GM06990 (cell line): ENCODE measurements at regions not wholly inside any gene's neighbourhood (a gene's known extent, or its start where the extent isn't known, plus 50 kb on each side); places are given as distances from the start of the nearest gene placed in this dataset.

ENCODE experiments used
- DNase-seq: peaks from one replicate; pipeline ENCODE4 v3.0.0-alpha.2; 2011; ENCODE audit not compliant: insufficient read length; ENCODE audit errors: extremely low read depth
- H3K27me3 ChIP-seq: replicated peaks from 2 replicates; pipeline ENCODE4 v1.6.0; 2011; ENCODE audit warnings: low read length; ENCODE audit not compliant: control insufficient read depth, insufficient read depth
- H3K36me3 ChIP-seq: 2 replicates; pipeline ENCODE4 v1.5.1; 2011; ENCODE audit warnings: low read length; ENCODE audit not compliant: control insufficient read depth, insufficient read depth
- H3K4me3 ChIP-seq: replicated peaks from 2 replicates; pipeline ENCODE4 v1.5.1; 2011; ENCODE audit warnings: low read depth, mild to moderate bottlenecking, control low read depth, low read length
- CTCF ChIP-seq: IDR thresholded peaks from 2 replicates; pipeline ENCODE4 v1.5.1; 2011; ENCODE audit warnings: low read length, control low read depth, mild to moderate bottlenecking, inconsistent platforms; ENCODE audit not compliant: insufficient read depth, poor library complexity, severe bottlenecking

- no peak for DNase-seq
- no peaks in the 10 kb centered on the region for H3K27me3 ChIP-seq
- no peaks in the 10 kb centered on the region for H3K36me3 ChIP-seq
- H3K4me3 ChIP-seq = no peak overlapping the region
- TF ChIP-seq CTCF = no peak
These were observed 456.8 kb upstream of the AMOT start for GRCh38 chrX:113297437-113297836.

- no peak for TF ChIP-seq CTCF
- H3K27me3 ChIP-seq = no peaks in the 10 kb centered on the region; the same call in 1 of the 2 replicates
- H3K4me3 ChIP-seq = no peak overlapping the region
- H3K36me3 ChIP-seq = no peaks in the 10 kb centered on the region
- no peak for DNase-seq
These were observed 448.9 kb upstream of the AMOT start for GRCh38 chrX:113289503-113289902.

GRCh38 chrX:113287761-113288160 is 447.1 kb upstream of the AMOT start:
- H3K27me3 ChIP-seq = no peaks in the 10 kb centered on the region; the same call in 1 of the 2 replicates
- no peak for TF ChIP-seq CTCF
- H3K4me3 ChIP-seq = no peak overlapping the region
- no peak for DNase-seq
- H3K36me3 ChIP-seq = no peaks in the 10 kb centered on the region

GRCh38 chrX:113275804-113276203 is 435.2 kb upstream of the AMOT start:
- H3K27me3 ChIP-seq = no peaks in the 10 kb centered on the region
- DNase-seq = no peak
- TF ChIP-seq CTCF = no peak
- H3K4me3 ChIP-seq = no peak overlapping the region
- no peaks in the 10 kb centered on the region for H3K36me3 ChIP-seq

GRCh38 chrX:113274791-113275190 is 434.2 kb upstream of the AMOT start:
- Histone ChIP-seq H3K36me3 (no peaks in the 10 kb centered on the region), H3K27me3 (no peaks in the 10 kb centered on the region), H3K4me3 (no peak overlapping the region)
- no peak for DNase-seq
- no peak for TF ChIP-seq CTCF

GRCh38 chrX:113274345-113274744 is 433.7 kb upstream of the AMOT start:
- no peak overlapping the region for H3K4me3 ChIP-seq
- no peak for DNase-seq
- H3K27me3 ChIP-seq = no peaks in the 10 kb centered on the region
- no peaks in the 10 kb centered on the region for H3K36me3 ChIP-seq
- TF ChIP-seq CTCF = no peak
